Activated CD8-positive, alpha-beta T cell treated with anti-CD3 and anti-CD28 coated beads for 36 hours (primary cell): ENCODE measurements at regions not wholly inside any gene's neighbourhood (a gene's known extent, or its start where the extent isn't known, plus 50 kb on each side); places are given as distances from the start of the nearest gene placed in this dataset.

Source experiments
- ATAC-seq: fragments of 200-7000 bp; cut with Tn5 transposase; one replicate; pipeline ENCODE4 v1.10.0; 2021; ENCODE audit warnings: mild to moderate bottlenecking, moderate library complexity
- CTCF ChIA-PET: fragments of 350-600 bp; sonication (Branson Sonifier 250); formaldehyde crosslinking; loops from one replicate; lab custom pipeline; 2021; ENCODE audit warnings: antibody characterized with exemption; lab: Charles Lee
- POLR2A ChIA-PET: fragments of 350-600 bp; sonication (Branson Sonifier 250); formaldehyde crosslinking; loops from one replicate; lab custom pipeline; 2021; ENCODE audit warnings: antibody characterized with exemption; lab: Charles Lee
- DNase-seq: peaks from one replicate; pipeline ENCODE4 v3.0.0-alpha.2; 2020
- H3K27ac Mint-ChIP-seq: one replicate; pipeline ENCODE4 v1.8.0; 2021; ENCODE audit warnings: mild to moderate bottlenecking, mixed read lengths
- H3K27me3 Mint-ChIP-seq: one replicate; pipeline ENCODE4 v1.8.0; 2021; ENCODE audit warnings: mixed read lengths
- H3K36me3 Mint-ChIP-seq: one replicate; pipeline ENCODE4 v1.8.0; 2021; ENCODE audit warnings: low read depth, mixed read lengths
- H3K4me1 Mint-ChIP-seq: one replicate; pipeline ENCODE4 v1.8.0; 2021; ENCODE audit warnings: low read depth, mixed read lengths
- H3K4me3 Mint-ChIP-seq: one replicate; pipeline ENCODE4 v1.8.0; 2021; ENCODE audit warnings: mild to moderate bottlenecking, moderate library complexity, mixed read lengths
- H3K9me3 Mint-ChIP-seq: one replicate; pipeline ENCODE4 v1.8.0; 2021; ENCODE audit warnings: mixed read lengths
- intact Hi-C: fragments of 100-400 bp; cut with micrococcal nuclease; formaldehyde crosslinking; loops from one replicate; pipeline ENCODE4 v1.10.0; 2022
- TF ChIP-seq, protein P1 (sequence below): fragments of 200-600 bp; IDR thresholded peaks from one replicate; pipeline ENCODE4 v1.8.0; 2022; ENCODE audit warnings: antibody characterized with exemption, mild to moderate bottlenecking

- POLR2A ChIA-PET = no interaction called here
These were observed 207.6 kb upstream of the PITX2 start for GRCh38 chr4:110830461-110830860.

GRCh38 chr4:110837896-110838450 lies 215.1 kb upstream of the PITX2 start:
- no peaks in the 10 kb centered on the region for H3K27me3 Mint-ChIP-seq
- TF ChIP-seq, protein P1, sequence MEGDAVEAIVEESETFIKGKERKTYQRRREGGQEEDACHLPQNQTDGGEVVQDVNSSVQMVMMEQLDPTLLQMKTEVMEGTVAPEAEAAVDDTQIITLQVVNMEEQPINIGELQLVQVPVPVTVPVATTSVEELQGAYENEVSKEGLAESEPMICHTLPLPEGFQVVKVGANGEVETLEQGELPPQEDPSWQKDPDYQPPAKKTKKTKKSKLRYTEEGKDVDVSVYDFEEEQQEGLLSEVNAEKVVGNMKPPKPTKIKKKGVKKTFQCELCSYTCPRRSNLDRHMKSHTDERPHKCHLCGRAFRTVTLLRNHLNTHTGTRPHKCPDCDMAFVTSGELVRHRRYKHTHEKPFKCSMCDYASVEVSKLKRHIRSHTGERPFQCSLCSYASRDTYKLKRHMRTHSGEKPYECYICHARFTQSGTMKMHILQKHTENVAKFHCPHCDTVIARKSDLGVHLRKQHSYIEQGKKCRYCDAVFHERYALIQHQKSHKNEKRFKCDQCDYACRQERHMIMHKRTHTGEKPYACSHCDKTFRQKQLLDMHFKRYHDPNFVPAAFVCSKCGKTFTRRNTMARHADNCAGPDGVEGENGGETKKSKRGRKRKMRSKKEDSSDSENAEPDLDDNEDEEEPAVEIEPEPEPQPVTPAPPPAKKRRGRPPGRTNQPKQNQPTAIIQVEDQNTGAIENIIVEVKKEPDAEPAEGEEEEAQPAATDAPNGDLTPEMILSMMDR = no peak
- no peaks in the 10 kb centered on the region for H3K36me3 Mint-ChIP-seq
- no peaks in the 10 kb centered on the region for H3K9me3 Mint-ChIP-seq
- ChIA-PET CTCF (no interaction called here), POLR2A (no interaction called here)
- no peaks in the 10 kb centered on the region for H3K4me1 Mint-ChIP-seq
- H3K4me3 Mint-ChIP-seq = no peak overlapping the region
- no peak for ATAC-seq
- H3K27ac Mint-ChIP-seq = no peak overlapping the region
- DNase-seq = no peak
- intact Hi-C loops = no loop called here

More at GRCh38 chr4:110830461-110830860, 207.6 kb upstream of the PITX2 start:
- DNase-seq (no peak), ATAC-seq (no peak)
- TF ChIP-seq, protein P1 = no peak
- no peaks in the 10 kb centered on the region for H3K9me3 Mint-ChIP-seq
- no peaks in the 10 kb centered on the region for H3K27me3 Mint-ChIP-seq
- H3K4me1 Mint-ChIP-seq = no peaks in the 10 kb centered on the region
- CTCF ChIA-PET = no interaction called here
- H3K4me3 Mint-ChIP-seq = no peak overlapping the region
- H3K36me3 Mint-ChIP-seq = no peaks in the 10 kb centered on the region
- H3K27ac Mint-ChIP-seq = no peak overlapping the region
- intact Hi-C loops = no loop called here

DNA sequence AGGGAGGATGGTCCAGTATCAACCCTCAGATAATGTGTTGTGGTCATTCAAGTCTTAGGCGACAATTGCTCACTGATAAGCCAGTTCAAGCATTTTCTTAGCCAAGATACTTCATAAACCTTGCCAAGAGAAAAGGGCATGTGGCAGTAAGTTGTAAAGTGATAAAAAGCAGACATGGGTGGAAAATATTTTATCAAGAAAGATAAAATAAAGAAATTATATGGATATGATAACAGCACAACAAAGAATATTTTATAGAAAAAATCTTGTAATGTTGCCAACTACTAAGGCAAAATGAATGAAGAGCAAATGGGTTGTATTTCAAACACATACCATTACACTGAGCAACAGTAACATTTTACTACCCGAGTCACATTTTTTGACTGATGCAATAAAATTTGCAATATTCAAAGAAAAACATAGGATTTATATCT lies 217.4 kb upstream of the PITX2 start:
- POLR2A ChIA-PET = no interaction called here
- Mint-ChIP-seq H3K4me3 (no peak overlapping the region), H3K4me1 (no peaks in the 10 kb centered on the region), H3K9me3 (no peaks in the 10 kb centered on the region), H3K27ac (no peak overlapping the region), H3K36me3 (no peaks in the 10 kb centered on the region), H3K27me3 (no peaks in the 10 kb centered on the region)
- ATAC-seq = no peak
- TF ChIP-seq, protein P1 = no peak
- intact Hi-C loops = no loop called here
- CTCF ChIA-PET = no interaction called here
- no peak for DNase-seq

DNA sequence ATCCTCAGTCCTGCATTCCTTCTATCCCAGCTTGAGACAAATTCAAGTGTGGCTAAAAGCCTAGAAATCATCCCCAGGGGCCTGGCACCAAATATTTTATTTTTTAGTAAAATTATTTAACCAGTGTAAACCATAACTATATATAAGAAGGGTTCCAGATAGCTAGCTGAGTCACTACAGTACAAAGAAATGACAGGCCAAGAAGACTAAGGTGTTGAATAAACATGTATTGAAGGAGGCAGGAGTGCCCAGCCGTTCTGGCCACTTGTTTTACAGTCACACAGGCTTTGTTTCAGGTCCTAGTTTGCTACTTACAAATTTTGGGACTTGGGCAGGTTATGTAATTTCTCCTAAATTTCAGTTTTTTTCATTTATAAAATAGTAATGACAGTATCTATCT lies 225.9 kb upstream of the PITX2 start:
- Mint-ChIP-seq H3K4me1 (no peaks in the 10 kb centered on the region), H3K36me3 (no peaks in the 10 kb centered on the region), H3K27ac (no peak overlapping the region), H3K4me3 (no peak overlapping the region), H3K27me3 (no peaks in the 10 kb centered on the region), H3K9me3 (no peaks in the 10 kb centered on the region)
- ATAC-seq (no peak), DNase-seq (no peak)
- TF ChIP-seq, protein P1 = no peak
- CTCF ChIA-PET = no interaction called here
- intact Hi-C loops = no loop called here
- POLR2A ChIA-PET = no interaction called here

DNA sequence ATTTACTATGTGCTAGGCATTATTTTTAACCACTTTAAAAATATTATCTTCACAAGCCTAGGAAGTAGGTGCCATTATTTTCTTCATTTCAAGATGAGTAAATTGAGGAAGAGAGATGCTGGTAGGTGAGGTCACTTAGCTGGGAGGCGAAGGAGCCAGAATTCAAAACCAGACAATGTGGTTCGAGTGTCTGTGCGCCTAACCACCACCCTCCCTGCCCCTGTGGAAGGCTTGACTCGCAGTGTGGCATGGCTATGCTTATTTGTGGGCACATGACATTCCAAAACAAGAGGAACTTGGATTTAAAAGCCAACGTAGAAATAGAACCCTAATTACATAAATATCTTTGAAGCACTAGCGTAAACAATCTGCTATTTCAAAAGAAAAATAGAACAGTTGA lies 226.6 kb upstream of the PITX2 start:
- H3K4me3 Mint-ChIP-seq = no peak overlapping the region
- H3K27ac Mint-ChIP-seq = no peak overlapping the region
- H3K4me1 Mint-ChIP-seq = no peaks in the 10 kb centered on the region
- H3K27me3 Mint-ChIP-seq = no peaks in the 10 kb centered on the region
- no peak for ATAC-seq
- ChIA-PET CTCF (no interaction called here), POLR2A (no interaction called here)
- H3K9me3 Mint-ChIP-seq = no peaks in the 10 kb centered on the region
- intact Hi-C loops = no loop called here
- no peaks in the 10 kb centered on the region for H3K36me3 Mint-ChIP-seq
- TF ChIP-seq, protein P1 = no peak
- no peak for DNase-seq
